ENCODE measurements at regions not wholly inside any gene's neighbourhood (a gene's known extent, or its start where the extent isn't known, plus 50 kb on each side); places are given as distances from the start of the nearest gene placed in this dataset.

DNA sequence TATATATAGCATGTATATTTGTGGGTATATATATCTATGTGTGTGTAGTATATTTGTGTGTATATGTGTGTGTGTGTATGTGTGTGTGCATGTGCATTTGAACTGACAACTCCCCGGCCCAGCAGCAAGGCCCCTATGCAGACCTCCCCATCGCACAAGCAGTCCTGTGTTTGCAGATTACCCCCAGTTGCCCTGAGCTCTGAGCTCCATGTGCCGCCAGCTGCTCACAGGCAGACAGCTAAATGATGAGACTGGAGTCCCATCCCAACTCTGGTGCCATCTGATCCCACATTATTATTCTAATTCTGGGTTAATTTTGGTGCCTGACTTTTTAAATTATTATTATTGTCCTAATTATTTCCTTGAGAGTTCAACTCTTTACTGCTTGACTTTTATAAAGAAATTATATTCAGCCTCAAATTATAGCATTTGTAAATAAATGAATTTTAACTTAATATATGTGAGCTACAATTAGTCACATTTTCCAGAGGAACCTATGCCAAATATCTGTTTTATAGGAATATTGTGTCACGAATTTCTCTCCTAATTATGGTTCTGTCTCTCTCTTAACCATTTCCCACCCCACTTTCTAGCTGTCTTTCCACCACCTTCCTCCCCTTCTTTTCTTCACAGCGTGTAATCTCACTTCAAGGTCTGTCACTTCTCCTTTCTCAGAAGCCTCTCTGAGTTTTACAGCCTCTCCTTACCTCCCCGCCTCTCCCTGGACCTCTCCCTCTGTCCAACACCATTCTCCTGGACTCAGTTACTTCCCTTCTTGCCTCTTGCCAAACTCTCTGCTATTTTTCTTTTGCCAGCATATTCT is 90.6 kb upstream of the SYNDIG1 start:
- Histone ChIP-seq H3K4me3 (no peak overlapping the region), H3K27ac (ENCODE audit: low read depth in 1 of 2, low read length in 1 of 2) (no peak overlapping the region), H3K36me3 (ENCODE audit: control insufficient read depth in 4 of 4, insufficient read depth in 4 of 4, low read length in 4 of 4) (no peaks in the 10 kb centered on the region), H3K9me3 (ENCODE audit: control insufficient read depth in 4 of 4, insufficient read depth in 3 of 4, low read length in 3 of 4) (peaks cover 0 to 2% (median 0%) of the 10 kb centered on the region in 4 donors), H3K9ac (ENCODE audit: insufficient read depth in 1 of 2, low read length in 2 of 2) (no peak overlapping the region), H3K27me3 (ENCODE audit: control insufficient read depth in 3 of 3, insufficient read depth in 3 of 3, low read length in 2 of 3) (no peaks in the 10 kb centered on the region), H3K4me1 (ENCODE audit: control insufficient read depth in 5 of 5, insufficient read depth in 5 of 5, low read length in 5 of 5) (peaks cover 0 to 29% (median 0%) of the 10 kb centered on the region in 5 donors)
- peak in 2 of 3 donors; percentile 35 to 38 for DNase-seq
- no peak for TF ChIP-seq CTCF (IDR thresholded peaks at IDR 0.05; ENCODE audit: control extremely low read depth, extremely low read depth)
- ATAC-seq (ENCODE audit: insufficient read depth, low FRiP score): no peak
- WGBS, 2 donors: 63 to 65% methylated on average over 6 of the region's 6 CpGs

GRCh38 chr20:24376311-24377099 is 92.9 kb upstream of the SYNDIG1 start:
- TF ChIP-seq CTCF (IDR thresholded peaks at IDR 0.05; ENCODE audit: control extremely low read depth, extremely low read depth): no peak
- DNase-seq (peak; percentile 52 to 92 (median 88)), ATAC-seq (ENCODE audit: insufficient read depth, low FRiP score) (no peak)
- no peaks in the 10 kb centered on the region for H3K36me3 ChIP-seq (ENCODE audit: control insufficient read depth in 4 of 4, insufficient read depth in 4 of 4, low read length in 4 of 4)
- H3K27ac ChIP-seq (ENCODE audit: low read depth in 1 of 2, low read length in 1 of 2): no peak overlapping the region
- no peaks in the 10 kb centered on the region for H3K9me3 ChIP-seq (ENCODE audit: control insufficient read depth in 4 of 4, insufficient read depth in 3 of 4, low read length in 3 of 4)
- peaks cover 0 to 25% (median 0%) of the 10 kb centered on the region in 5 donors for H3K4me1 ChIP-seq (ENCODE audit: control insufficient read depth in 5 of 5, insufficient read depth in 5 of 5, low read length in 5 of 5)
- WGBS, 2 donors: 1 to 14% methylated on average over 2 of the region's 2 CpGs
- H3K4me3 ChIP-seq: no peak overlapping the region
- no peaks in the 10 kb centered on the region for H3K27me3 ChIP-seq (ENCODE audit: control insufficient read depth in 3 of 3, insufficient read depth in 3 of 3, low read length in 2 of 3)
- H3K9ac ChIP-seq (ENCODE audit: insufficient read depth in 1 of 2, low read length in 2 of 2): no peak overlapping the region

- Histone ChIP-seq H3K4me1 (ENCODE audit: control insufficient read depth in 5 of 5, insufficient read depth in 5 of 5, low read length in 5 of 5) (peaks cover 0 to 10% (median 0%) of the 10 kb centered on the region in 5 donors), H3K9me3 (ENCODE audit: control insufficient read depth in 4 of 4, insufficient read depth in 3 of 4, low read length in 3 of 4) (no peaks in the 10 kb centered on the region), H3K27ac (ENCODE audit: low read depth in 1 of 2, low read length in 1 of 2) (no peak overlapping the region), H3K36me3 (ENCODE audit: control insufficient read depth in 4 of 4, insufficient read depth in 4 of 4, low read length in 4 of 4) (no peaks in the 10 kb centered on the region), H3K9ac (ENCODE audit: insufficient read depth in 1 of 2, low read length in 2 of 2) (no peak overlapping the region), H3K27me3 (ENCODE audit: control insufficient read depth in 3 of 3, insufficient read depth in 3 of 3, low read length in 2 of 3) (no peaks in the 10 kb centered on the region), H3K4me3 (no peak overlapping the region)
- DNase-seq (no peak), ATAC-seq (ENCODE audit: insufficient read depth, low FRiP score) (no peak)
- no peak for TF ChIP-seq CTCF (IDR thresholded peaks at IDR 0.05; ENCODE audit: control extremely low read depth, extremely low read depth)
- 84 to 91% methylated on average over 3 of the region's 3 CpGs for WGBS, 2 donors
These were observed 96.1 kb upstream of the SYNDIG1 start for GRCh38 chr20:24373372-24373771.
